ENCODE measurements at regions not wholly inside any gene's neighbourhood (a gene's known extent, or its start where the extent isn't known, plus 50 kb on each side); places are given as distances from the start of the nearest gene placed in this dataset.

DNA sequence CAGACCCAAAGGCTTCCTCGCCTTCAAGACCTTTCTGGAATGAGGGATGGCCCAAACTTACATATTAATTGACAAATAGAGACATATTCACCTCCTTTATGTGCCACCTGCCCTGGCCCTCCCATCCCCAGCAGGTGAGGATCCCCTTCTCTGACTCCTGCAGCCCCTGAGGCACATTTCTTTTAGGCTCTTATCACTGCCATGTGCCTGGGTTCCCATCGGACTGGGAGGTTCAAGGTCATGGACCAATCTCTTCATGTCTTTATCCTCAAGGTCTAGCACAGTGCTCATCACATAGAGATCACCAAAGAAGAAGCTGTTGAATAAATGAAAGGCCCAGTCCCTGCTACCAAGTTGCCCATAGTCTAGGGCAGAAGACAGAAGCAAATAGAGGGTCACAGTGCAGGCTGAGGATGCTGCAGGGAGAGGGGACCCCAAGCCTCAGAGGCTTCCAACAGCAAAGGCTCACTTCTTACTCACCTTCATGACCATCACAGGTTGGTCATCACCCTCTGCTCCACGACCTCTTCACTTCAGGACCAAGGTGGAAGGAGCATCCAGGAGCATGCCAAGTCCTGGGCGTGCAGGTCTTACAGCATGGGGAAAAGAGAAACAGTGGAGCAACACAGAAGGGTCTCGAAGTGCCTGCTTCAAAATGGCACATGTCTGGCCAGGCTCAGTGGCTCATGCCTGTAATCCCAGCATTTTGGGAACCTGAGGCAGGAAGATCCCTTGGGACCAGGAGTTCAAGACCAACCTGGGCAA lies 193.9 kb downstream of the SMAD2 start:
- TF ChIP-seq, protein P1, sequence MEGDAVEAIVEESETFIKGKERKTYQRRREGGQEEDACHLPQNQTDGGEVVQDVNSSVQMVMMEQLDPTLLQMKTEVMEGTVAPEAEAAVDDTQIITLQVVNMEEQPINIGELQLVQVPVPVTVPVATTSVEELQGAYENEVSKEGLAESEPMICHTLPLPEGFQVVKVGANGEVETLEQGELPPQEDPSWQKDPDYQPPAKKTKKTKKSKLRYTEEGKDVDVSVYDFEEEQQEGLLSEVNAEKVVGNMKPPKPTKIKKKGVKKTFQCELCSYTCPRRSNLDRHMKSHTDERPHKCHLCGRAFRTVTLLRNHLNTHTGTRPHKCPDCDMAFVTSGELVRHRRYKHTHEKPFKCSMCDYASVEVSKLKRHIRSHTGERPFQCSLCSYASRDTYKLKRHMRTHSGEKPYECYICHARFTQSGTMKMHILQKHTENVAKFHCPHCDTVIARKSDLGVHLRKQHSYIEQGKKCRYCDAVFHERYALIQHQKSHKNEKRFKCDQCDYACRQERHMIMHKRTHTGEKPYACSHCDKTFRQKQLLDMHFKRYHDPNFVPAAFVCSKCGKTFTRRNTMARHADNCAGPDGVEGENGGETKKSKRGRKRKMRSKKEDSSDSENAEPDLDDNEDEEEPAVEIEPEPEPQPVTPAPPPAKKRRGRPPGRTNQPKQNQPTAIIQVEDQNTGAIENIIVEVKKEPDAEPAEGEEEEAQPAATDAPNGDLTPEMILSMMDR (IDR thresholded peaks at IDR 0.05; ENCODE audit: low read depth, low read length, poor library complexity, severe bottlenecking): no peak
- no peak for TF ChIP-seq EZH2phosphoT487 (IDR thresholded peaks at IDR 0.05; ENCODE audit: borderline replicate concordance, low read length)

Measured in DOHH2 (cell line).